ENCODE measurements at regions not wholly inside any gene's neighbourhood (a gene's known extent, or its start where the extent isn't known, plus 50 kb on each side); places are given as distances from the start of the nearest gene placed in this dataset.
"Not testable (repeated sequence)": the region's sequence is repeated elsewhere in the genome, so short reads cannot be mapped to it uniquely, and the experiment has no call there.

DNA sequence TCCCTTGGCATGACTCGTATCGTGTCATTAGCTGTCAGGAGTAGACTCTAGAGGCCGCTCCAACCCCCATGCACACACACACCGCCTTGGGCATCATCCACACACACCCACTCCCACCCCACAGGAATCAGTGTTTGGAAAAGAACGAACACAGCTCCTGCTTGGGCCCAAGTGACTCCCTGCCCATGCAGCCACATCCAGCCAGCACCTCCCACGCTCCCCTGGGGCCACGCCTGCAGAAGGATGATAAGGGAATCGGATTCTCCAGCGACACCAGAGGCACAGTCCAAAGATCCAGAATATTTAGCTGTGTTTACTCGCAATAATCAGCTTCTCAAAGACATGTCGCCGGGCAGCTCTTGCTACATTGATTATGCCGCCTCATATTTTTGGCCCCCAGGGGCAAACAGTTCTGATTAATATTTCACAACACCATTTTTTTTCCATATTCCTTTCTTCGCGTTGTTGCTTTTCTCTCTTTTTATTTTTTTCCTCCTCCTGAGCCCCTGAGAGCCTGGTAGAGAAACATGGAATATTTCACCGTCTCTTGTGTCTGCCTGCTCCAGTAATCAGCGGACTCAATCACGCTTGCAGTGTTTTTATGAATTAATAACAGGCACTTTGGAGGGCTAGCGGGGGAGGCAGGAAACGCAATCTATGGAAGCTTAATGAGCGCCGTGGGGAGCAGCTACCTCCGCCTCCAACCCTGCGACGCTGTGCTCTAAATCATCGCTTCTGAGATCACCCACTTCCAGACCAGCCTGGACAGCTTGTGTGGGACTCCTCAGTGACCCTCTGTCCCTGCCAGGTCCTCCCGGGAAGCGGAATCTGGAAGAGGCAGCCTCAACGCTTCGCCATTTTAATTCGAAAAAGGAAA lies 221.4 kb downstream of the TLE3 start:
- DNase-seq = no peak

DNA sequence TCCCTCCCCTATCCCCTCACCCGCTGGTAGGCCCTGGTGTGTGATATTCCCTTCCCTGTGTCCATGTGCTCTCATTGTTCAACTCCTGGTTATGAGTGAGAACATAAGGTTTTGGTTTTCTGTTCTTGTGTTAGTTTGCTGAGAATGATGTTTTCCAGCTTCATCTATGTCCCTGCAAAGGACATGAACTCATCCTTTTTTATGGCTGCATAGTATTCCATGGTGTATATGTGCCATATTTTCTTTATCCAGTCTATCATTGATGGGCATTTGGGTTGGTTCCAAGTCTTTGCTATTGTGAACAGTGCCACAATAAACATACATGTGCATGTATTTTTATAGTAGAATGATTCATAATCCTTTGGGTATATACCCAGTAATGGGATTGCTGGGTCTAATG lies 217.8 kb downstream of the TLE3 start:
- DNase-seq = not testable (repeated sequence)

DNA sequence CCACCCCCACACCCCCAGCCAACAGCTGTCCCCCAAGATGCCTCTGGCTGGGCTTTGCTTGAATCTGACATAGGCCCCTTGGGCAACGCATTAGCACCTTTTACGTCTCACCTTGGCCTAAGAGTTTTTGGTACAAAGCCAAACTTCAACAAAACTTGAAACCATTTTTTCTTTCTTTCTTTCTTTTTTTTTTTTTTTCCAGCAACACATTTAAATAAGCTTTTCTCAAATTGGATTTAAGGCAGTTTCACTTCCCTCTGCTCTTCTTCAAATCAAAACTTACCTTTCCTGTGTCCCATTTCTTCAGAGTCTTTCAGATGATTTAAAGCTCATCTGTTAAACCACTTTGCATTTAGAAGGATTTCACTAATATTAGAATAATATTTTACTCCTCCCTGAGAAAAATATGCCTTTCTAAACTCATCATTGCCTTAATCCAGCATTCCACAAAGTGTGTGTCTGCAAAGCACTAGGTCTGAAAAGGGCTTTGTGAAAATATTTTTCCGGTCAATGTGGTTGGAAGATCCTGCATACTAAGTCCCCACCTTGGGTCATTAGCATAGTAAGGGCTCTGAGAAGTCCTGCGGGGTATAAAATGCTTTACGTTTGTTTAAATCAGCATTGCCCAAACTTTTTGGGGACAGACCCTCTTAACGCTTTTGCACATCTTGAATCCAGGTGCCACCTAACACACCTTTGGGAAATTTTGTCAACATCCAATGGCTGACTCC lies 217.0 kb downstream of the TLE3 start:
- DNase-seq = no peak

DNA sequence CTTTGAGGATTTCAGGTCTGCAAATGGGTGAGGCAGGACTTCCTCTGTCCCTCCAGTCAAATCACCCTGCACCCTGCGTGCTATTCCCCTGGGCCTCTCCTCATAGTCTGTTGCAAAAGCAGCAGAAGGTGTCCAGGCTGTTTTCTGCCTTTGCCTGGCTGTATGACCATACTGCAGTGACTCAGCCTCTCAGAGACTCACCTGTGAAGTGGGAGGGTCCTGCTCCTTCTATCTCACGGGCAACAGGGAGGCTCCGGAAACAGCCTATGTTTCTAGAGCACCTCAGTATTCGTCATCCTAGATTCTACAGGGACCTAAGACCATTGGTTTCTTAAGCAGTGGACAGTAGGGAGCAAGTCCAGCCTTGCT lies 216.4 kb downstream of the TLE3 start:
- DNase-seq = peak; percentile 64

DNA sequence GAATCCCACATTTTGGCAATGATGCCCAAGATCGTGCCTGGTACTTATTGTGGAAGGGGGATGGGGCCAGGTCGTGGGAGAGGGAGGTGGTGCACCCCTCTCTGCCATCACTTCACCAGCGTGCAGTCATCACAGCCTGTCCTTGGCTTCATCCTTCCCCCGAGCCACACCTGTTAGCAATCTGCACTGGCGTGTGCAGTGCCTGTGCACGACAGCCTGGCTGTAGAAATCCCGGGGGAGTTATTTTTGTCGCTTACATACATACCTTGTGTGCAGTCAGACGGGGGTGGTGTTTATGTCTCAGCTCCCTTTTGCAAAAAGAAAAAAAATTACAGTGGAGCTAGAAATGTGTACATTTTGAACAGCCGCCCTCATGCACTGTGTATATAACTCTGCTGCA lies 216.0 kb downstream of the TLE3 start:
- DNase-seq = peak; percentile 98

DNA sequence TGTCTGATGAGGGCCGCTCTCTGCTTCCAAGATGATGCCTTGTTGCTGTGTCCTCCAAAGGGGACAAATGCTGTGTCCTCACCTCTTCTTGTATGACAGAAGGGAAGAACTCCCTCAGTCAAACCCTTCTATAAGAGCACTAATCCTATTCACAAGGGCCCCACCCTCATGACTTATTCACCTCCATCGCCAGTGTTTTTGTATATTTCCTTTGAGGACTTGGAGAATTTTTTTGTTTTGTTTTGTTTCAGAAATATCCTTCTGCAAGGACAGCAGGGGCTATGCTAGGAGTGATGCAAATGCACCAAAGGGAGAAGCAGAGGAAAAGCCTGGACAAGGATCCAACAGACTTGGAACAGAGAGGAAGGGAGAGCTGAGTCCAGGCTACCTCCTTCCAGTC lies 214.4 kb downstream of the TLE3 start:
- no peak for DNase-seq

DNA sequence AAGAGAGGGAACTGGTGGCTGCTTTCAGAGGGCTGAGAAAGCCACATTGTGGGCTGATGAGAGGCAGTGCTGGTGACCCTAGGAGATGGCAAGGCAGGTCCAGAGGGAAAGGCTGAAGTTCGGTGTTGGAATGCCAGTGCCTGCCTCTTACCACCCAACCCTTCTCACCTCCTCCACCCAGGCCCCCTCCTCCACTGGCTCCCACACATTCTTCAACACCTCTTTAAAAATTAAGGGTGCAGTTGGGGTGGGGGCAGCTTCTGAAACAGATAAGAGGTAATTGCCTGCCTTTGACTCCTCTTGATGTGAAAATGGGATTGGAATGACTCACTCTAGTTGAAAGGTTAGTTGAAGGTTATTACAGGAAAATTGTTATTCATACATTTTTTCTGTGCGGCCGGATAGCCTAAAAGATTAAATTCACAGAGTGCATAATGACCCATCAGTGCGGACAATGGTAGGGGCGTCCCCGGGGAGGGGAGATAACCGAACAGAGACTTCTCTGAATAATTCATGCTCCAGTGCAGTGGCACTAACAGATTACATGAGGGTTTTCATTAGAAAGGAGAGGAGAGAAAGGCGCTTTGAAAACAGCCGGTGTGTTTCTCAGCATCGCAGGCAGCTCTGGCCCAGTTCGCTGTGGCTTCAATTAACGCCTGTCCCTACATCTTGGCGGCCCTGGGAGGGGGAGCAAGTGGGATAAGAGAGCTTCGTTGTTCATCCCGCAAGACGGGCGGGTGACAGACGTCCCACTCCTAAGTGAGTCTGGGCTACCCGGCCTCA lies 212.4 kb downstream of the TLE3 start:
- DNase-seq = no peak

DNA sequence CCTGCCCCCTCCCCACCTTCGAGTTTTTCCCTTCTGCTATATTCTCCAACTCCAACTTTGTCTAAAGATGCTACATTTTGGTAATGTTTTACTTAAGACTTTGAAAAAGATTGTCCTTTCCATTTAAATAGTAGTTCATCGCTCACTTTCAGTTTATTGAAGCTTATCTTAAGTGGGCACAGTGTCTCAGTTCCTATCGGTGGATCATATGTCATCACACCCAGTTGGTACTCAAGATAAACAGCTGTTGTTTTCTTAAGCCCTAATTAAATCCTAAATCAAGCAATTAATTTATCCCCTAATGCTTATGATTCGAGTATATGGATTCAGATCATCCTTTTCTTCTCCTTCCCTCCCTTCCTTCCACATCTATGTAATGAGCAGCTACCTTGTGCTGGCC lies 210.7 kb downstream of the TLE3 start:
- peak; percentile 72 for DNase-seq

DNA sequence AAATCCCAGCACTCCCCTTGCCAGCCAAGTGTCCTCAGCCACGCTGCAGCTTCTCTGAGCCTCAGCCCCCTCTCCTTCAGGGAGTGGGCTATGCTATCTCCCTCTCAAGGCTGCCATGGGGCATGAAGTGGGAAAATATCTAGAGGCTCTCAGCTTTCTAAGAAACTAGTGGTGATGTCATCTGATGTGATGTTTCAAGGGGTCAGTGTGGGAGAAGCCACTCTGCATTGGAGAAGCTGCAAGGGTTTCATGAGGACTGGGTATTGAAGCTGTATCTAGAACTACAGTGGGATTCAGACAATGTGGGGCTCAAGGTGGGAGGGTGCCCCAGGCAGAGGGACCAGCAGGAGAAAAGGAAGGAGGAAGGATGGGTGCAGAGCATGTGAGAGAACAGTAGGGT lies 210.2 kb downstream of the TLE3 start:
- DNase-seq = no peak

DNA sequence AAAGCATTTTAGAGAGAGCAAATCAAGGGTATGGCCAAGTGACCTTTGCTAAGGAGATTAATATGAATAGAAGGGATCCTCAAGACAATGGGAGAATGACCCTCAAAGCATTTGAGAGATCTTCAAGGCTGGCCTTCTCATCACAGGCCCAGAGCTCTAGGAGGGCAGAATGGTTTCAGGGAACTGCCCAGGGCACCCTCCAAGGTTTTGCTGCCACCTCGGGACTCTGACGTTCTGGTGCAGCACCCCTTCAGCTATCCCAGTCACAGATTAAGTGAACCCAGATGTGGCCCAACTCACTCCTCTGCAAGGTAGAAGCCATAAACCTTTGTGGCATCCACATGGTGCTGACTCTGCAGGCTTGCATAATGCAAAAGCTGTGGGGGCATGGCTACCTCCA lies 209.3 kb downstream of the TLE3 start:
- no peak for DNase-seq

DNA sequence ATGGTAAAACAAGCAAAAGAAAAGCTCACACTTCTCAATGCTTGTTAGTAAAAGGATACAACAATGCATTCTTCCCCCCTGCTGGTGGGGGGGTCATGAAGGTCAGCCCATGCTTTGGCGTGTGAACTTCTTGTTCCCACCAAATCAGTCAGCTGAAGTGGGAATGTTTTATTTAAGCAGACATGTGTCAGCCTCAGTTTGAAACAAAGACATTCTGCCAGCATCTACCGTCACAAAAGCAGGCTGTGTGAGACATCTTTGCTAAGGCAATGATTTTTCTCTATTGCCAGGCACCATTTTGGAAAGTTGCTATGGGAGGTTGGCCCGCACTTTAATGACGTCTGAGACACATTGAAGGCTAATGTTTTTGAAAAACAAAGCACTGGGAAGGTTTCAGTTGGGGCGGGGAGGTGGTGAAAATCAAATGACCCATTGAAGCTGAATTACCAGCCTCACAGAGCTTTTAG lies 206.6 kb downstream of the TLE3 start:
- no peak for DNase-seq

DNA sequence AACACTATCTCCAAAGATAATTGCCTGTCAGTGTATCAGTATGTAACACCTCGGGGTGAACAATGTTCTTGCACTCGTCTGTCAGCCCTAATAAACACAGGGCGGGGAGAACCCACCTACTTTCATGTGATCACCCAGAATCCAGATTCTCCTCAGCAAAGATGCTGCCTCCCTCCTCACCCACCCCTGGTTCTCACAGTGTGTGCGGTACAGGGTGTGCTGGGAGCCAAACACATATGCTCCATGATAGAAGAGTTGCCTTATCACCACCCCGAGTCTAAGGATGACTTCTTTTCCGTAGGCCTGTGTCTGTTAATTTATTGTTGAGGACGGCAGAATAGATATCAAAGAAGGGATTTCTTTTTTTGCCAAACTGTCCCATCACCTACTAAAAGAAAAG lies 206.1 kb downstream of the TLE3 start:
- DNase-seq = no peak

DNA sequence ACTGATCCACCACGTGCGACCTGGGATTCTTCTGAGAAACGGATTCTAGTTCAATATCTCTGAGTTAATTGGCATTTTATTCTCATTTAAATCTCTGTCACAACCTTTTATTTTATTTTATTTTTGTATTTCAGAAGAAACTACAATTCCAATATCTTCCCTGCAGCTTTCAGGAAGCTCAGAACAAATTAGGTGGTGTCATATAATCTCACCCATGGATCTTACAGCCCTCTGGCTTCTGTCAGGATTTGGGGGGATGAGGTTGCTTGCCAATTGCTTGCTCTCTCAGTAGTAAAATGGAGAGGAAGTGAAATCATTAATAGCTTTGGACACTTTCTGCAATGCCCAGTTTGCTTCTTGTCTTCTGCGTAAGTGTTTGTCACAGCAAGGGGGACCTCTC lies 205.4 kb downstream of the TLE3 start:
- DNase-seq = no peak

DNA sequence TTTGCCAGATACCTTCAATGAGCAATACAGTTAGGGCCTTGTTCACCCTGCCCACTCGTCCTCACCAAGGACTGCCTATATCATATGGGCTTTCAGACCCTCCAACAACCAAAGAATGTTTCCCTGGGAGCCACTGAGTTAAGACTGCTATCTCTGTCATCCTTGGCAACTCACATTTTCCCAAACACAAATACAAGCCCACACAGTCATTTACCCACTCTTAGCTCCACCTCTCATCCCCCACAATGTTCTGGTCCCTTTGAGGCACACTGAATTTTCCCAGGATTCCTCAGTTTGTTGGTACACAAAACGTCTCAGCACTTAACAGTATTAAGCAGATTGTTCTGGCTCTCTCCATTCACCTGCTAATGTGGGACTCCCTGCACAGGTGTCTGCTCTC lies 204.6 kb downstream of the TLE3 start:
- no peak for DNase-seq

DNA sequence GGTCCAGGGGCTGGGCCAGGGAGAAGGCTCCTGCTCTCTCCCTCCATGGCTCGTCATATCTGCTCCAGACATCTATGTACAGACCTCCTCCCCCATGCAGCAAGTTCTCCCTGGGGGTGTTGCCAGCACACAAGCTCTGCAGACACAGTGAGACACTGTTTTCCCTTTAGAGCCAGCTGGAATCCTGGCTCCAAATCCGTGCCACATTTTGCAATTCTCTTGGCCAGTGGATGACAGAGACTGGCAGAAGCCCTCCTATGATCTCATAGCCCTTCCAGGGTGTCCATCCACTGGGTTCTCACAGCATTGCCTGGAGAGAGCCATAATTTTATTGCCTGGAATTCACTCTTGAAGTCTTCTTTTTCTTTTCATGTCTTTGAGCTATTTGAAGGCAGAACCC lies 203.9 kb downstream of the TLE3 start:
- peak; percentile 25 for DNase-seq

DNA sequence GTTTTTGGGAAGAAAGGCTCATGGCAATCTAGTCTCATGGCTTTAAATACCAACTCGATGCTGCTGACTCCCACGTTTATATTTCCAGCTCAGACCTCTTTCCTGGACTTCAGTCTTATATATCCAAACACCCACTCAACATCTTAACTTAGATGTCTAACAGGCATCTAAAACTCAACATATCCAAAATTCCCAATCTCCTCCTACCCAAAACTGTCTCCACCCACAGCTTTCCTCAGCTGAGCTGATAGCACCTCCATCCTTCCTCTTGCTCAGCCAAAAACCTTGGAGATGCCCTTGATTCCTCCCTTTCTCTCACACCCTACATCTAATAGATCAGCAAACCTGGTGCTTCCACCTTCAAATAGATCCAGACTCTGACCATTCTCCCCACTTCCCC lies 202.5 kb downstream of the TLE3 start:
- no peak for DNase-seq

DNA sequence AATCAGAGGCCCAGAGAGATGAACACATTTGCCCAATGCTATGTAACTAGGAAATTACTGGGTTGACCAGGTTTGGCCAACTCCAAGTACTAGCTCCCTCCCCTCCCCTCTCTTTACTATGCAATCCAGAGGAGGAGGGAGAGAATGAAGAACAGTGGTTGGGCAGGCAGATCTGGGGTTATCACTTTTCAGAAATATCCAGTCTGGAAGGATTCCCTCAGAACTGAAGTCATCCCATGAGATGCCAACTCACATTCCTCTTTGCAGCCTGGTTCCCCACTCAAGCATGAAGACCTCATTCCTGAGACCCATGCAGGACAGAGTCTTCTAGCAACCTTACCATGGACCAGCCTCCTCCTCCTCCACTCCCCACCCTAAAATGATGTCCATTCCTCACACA lies 201.1 kb downstream of the TLE3 start:
- DNase-seq = no peak

DNA sequence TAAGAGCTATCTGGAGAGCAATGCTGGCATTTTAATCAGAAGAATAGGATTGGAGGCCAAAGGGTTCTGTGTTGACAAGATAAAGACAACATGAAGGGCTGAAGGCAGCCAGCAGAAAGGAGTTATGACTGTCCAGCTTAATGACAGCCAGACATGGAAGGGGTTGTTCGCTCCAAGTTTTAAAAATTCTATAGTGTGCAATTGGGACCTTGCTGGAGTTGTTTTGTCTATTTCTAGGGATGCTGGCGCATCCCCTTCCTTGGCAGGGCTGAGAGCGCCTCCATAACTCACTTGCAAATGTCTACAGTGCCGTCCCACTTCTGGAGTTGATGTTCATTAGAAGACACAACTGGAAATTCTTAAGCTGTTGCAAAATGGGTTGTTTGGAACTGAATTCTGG lies 200.7 kb downstream of the TLE3 start:
- DNase-seq = no peak

DNA sequence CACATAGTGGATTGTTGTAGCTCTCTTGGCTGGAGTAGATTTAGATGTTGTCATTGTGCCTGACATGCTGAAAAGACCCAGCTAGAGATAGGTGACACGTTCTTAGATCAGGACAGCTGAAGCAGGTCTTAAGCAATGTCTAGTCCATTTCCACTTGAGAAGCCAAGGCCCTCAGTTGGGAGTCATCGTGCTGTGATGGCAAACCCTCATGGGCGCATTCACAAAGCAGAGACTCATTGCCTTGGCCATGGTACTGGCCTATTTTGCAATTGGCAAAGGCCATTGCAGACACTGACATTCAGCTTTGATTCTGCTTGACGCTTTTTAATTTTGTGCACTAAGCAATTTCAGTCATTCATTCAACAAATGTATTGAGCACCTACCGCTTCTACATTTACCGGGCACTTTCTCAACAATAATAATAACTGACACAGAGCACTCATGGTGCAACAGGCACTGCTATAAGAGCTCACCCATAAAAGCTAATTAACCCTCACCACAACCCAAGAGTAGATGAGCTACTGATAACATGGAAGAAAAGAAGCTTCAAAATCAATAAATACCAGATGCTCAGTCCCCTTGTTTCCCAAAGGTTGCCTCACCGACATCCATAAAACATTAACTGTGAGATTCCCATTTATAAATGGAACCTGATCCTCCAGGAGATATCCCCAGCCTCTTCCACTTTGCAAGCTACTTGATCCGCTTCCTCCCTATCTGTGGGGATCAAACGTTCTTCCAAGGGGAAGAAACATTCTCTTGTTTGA lies 200.1 kb downstream of the TLE3 start:
- DNase-seq = peak; percentile 98

DNA sequence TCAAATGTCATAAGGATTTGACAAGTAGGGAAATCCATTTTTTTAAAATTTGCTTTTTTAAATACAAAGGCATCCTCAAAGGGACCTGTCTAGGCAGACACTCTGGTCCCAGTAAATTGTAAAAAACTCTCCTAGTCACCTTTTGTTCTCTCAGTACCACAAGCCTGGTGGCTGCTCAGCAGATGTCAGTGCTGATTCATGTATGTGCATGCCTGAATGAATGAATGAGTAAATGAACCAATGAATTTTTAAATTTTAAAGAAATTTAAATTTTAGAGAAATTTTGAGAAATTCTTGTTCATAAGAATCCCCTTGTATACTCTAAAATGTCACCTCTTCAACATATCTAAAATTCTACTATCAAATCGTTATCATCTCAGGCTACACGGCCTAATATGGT lies 199.5 kb downstream of the TLE3 start:
- DNase-seq = peak; percentile 98

DNA sequence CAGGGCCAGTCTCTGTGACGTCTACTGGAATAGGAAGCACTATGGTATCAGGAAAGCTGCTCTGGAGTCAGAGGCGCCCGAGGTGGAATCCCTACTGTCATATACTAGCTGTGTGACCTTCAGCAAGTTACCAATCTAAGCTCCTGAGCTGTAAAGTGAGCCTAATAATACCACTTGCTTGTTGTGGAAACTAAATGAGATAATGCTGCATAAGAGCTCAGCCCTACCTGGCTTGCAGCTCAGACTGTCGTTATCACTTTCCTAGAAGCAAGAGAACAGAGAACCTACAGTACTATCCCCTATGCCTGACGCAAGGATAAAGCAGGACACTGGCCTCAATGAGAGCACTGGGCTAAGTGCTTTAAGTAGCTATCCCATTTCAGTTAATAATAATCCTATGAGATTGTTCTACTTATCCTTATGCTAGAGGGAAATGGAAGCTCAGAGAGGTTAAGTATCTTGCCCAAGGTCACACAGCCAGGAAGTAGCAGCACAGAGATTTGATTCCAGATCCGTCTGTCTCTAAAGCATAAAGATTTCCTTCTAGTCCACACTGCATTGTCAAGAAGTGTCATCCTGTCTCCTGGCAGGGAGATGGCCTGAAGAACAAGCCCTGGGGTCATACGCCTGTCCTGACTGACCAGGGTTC lies 195.2 kb downstream of the TLE3 start:
- DNase-seq = no peak
